NCI-H226 (cell line): ENCODE measurements at regions not wholly inside any gene's neighbourhood (a gene's known extent, or its start where the extent isn't known, plus 50 kb on each side); places are given as distances from the start of the nearest gene placed in this dataset.

Source experiments
- DNase-seq: peaks from one replicate; pipeline ENCODE4 v3.0.0-alpha.2; 2015

- DNase-seq, result no peak
Observed at GRCh38 chr1:58893257-58893869, 109.5 kb upstream of the JUN start.

- DNase-seq, result no peak
Observed at GRCh38 chr1:58895082-58895481, 111.2 kb upstream of the JUN start.

GRCh38 chr1:58895559-58896145, 111.8 kb upstream of the JUN start:
- DNase-seq, result peak; percentile 40

- no peak for DNase-seq
Observed at GRCh38 chr1:58896246-58897183, 112.7 kb upstream of the JUN start.

- DNase-seq, result no peak
Observed at GRCh38 chr1:58898739-58899586, 115.1 kb upstream of the JUN start.

GRCh38 chr1:58899587-58900271, 115.9 kb upstream of the JUN start:
- DNase-seq, result no peak

GRCh38 chr1:58900396-58900795, 116.5 kb upstream of the JUN start:
- no peak for DNase-seq

- no peak for DNase-seq
Observed at GRCh38 chr1:58901008-58901407, 117.2 kb upstream of the JUN start.

- DNase-seq, result no peak
Observed at GRCh38 chr1:58902830-58903513, 119.1 kb upstream of the JUN start.

- DNase-seq, result peak; percentile 93
Observed at GRCh38 chr1:58903514-58904298, 119.9 kb upstream of the JUN start.

GRCh38 chr1:58904299-58905125, 120.7 kb upstream of the JUN start:
- DNase-seq, result no peak

- DNase-seq, result no peak
Observed at GRCh38 chr1:58905126-58905490, 121.3 kb upstream of the JUN start.

GRCh38 chr1:58905628-58906221, 121.9 kb upstream of the JUN start:
- no peak for DNase-seq

- no peak for DNase-seq
Observed at GRCh38 chr1:58907398-58907797, 123.6 kb upstream of the JUN start.

- peak; percentile 39 for DNase-seq
Observed at GRCh38 chr1:58908561-58909560, 125.0 kb upstream of the JUN start.

GRCh38 chr1:58909914-58910681, 126.3 kb upstream of the JUN start:
- DNase-seq, result no peak

GRCh38 chr1:58911841-58912499, 128.1 kb upstream of the JUN start:
- DNase-seq, result no peak
